ENCODE measurements at regions not wholly inside any gene's neighbourhood (a gene's known extent, or its start where the extent isn't known, plus 50 kb on each side); places are given as distances from the start of the nearest gene placed in this dataset.
"Not testable (repeated sequence)": the region's sequence is repeated elsewhere in the genome, so short reads cannot be mapped to it uniquely, and the experiment has no call there.

GRCh38 chr1:208349694-208350330 lies 105.6 kb upstream of the PLXNA2 start:
- DNase-seq = no peak

GRCh38 chr1:208350815-208351214 lies 106.6 kb upstream of the PLXNA2 start:
- DNase-seq = no peak

DNA sequence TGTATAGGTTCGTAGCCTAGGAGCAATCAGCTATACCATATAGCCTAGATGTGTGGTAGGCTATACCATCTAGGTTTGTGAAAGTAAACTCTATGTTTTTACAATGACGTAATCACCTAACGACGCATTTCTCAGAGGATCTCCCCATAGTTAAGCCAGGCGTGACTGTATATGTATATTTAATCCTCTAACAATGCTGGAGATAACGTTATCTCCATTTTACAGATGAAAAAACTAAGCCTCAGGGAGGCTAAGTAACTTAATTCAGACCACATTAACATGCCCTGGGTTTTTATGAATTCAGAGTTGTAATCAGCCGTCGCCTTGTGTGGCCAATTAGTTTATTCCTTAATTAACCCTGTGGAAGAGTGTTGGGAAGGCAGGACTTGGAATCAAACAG lies 107.7 kb upstream of the PLXNA2 start:
- no peak for DNase-seq

DNA sequence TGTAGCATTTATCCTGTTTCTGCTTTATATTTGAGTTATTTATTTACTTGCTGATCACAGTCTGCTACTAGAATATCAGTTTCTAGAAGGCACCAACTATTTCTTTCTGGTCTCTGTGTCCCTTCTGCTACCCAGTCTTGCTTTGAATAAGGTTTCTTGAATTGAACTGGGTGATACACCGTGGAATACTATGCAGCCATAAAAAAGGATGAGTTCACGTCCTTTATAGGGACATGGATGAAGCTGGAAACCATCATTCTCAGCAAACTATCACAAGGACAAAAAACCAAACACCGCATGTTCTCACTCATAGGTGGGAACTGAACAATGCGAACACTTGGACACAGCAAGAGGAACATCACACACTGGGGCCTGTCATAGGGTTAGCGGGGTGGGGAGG lies 109.6 kb upstream of the PLXNA2 start:
- not testable (repeated sequence) for DNase-seq

DNA sequence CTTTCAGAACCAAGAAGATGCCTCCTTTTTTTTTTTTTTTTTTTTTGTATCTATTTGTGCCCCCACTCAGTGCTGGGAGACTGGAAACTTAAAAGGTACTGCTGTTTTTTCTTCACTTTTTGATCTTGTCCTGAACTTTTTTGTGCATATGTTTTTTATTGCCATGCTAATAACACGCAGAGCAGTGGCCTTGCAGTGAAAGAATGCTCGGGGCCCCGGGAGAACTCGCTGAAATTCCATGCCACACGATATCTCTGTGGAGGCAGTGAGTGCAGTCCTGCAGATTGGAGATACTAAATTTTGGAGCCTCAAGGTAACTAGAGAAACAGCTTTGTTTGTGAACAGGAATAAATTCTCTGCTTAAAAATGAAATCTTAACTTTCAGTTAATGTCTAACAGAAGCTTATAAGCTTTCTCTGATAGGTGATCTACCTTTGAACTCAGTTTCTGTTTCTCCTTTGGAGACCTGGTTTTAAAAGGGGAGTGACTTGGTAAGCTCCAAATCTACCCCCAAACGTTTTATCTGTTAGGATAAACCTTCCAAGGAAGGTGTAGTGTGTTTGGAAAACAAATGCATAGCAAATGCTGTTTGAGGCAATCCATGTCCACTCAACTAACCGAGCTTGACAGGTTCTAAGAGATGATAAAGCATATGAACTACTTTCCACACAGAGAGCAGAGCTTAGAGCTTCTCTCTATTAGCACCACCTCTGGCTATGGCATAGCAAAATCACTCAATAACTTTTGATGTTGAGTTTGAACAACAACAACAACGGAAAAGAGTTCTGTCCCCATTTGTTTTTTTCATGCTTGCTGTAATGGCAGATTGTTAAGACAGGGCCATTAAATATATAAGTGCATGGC lies 113.7 kb upstream of the PLXNA2 start:
- DNase-seq = no peak

GRCh38 chr1:208358651-208359050 lies 114.5 kb upstream of the PLXNA2 start:
- no peak for DNase-seq

GRCh38 chr1:208362011-208362410 lies 117.8 kb upstream of the PLXNA2 start:
- DNase-seq = no peak

DNA sequence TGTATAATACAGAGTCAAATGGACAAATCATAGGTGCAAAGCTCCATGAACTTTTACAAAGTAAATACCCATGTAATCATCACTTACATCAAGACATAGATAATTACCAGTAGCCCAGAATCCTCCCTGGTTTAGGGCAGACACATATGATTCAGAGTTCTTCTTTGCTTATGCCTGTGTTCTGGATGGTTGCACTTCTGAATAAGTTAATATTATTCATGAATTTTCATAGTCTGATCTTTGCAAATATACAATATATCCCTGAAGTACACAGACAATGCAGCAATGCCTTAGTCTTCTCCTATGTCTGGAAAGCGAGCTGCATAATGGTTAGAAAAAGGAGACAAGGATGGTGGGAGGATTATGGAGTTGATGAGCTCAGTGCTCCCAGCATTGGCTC lies 122.4 kb upstream of the PLXNA2 start:
- no peak for DNase-seq

DNA sequence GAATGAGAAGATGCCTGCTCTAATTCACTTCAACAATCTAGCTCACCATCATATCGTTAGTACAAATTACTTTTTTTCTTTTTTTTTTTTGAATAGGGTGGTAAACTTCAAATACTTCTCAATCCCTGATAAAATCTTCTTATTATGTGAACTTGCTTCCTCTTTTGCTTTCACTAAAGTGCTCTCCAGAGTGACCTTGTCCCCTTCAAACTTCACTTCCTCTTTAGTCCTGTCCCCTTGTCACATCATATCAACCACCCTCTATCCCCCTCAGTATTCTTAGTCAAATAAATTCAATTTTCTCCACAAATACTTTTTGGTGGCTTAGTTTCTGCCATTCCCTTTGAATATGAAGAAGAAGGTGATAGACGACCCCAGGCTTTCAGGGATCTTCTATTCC lies 124.9 kb upstream of the PLXNA2 start:
- DNase-seq = no peak

DNA sequence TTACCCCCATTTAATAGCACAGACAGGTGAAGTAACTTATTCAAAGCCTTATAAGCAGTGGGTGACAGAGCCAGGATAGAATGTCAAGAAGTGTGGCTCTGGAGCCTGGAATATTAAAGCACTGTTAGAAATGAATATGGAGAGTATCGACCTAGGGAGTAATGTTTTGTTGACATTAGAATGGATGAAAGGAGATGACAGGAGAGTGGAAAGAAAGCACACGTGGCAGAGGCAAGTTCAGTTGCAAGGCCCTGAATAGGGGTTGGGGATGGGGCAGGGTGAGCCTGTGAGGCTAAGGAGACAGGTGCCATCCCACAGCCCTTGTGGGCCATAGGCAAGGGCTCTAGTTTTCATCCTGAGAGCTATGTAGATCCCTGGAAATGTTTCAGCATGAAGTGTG lies 125.5 kb upstream of the PLXNA2 start:
- DNase-seq = no peak

GRCh38 chr1:208374391-208374941 lies 130.3 kb upstream of the PLXNA2 start:
- DNase-seq = no peak

GRCh38 chr1:208381481-208381880 lies 137.3 kb upstream of the PLXNA2 start:
- DNase-seq = no peak

- DNase-seq = no peak
Measured at GRCh38 chr1:208387908-208388811, 144.0 kb upstream of the PLXNA2 start.

DNA sequence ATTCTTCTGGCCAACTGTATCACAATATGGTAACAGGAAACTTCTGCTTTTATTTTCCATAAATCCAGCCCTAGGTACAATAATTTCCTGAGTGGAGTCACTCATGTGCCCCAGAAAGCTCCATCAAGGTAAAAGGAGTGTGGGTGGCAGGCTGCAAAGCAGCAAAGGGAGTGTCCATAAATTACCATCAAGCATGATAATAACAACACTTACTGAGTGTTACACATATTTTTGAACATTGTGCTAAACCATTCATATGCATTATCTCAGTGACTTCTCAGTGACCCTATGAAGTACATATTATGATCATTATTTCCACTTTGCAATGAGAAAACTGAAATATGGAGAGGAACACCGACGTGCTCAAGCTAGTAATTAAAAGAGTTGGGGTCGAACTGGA lies 149.2 kb upstream of the PLXNA2 start:
- no peak for DNase-seq

GRCh38 chr1:208393826-208394225 lies 149.6 kb upstream of the PLXNA2 start:
- DNase-seq = no peak

DNA sequence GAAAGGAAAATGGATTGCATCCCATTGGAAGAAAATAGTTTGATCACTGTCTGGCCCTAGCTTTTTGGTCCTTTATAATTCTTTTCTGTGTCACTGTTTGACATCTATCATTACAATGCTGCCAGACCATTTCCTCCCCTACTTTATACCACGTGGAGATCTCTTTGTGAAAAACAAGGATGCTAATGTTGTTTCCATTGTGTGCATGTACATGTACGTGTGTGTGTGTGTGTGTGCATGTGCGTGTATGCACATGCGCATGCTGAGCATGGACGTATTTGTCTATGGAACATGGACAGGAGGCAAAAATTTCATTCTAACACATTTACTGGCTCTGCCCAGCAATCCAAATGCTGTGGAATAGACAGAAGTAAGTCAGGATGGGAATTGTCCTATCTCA lies 153.1 kb upstream of the PLXNA2 start:
- no peak for DNase-seq

GRCh38 chr1:208405014-208405413 lies 160.8 kb upstream of the PLXNA2 start:
- DNase-seq = no peak

DNA sequence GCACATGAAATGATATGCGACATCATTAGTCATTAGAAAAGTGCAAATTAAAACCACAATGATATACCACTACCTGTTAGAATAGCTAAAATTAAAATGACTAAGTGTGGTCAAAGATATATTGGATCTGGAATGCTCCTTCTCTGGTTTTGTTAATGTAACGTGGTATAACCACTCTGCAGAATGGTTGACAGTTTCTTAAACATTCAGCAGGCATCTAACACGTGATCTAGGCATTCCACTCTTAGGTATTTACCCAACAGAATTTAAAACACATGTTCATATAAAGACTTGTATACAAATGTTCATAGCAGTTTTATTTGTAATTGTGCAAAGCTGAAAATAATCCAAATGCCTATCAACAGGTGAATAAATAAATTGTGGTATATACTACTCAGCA lies 165.0 kb upstream of the PLXNA2 start:
- no peak for DNase-seq

DNA sequence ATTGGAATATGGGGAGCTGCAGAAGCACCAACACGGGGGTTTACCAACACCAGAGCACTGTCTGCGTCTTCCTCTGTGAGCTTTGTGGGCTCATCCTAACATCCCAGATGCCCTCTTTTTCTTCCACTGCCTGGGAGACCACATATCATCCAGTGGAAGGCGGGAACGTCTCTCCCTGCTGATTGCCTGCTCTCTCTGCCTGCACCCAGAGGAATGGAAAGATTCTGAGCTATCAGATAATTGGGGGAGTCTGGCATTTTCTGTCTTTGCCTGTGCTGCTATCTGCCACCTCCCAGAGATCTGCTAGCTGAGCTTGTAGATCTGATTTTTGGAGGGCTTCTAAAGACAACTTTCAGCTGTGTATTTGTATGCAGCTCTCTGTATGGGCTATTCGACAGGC lies 166.2 kb upstream of the PLXNA2 start:
- no peak for DNase-seq

DNA sequence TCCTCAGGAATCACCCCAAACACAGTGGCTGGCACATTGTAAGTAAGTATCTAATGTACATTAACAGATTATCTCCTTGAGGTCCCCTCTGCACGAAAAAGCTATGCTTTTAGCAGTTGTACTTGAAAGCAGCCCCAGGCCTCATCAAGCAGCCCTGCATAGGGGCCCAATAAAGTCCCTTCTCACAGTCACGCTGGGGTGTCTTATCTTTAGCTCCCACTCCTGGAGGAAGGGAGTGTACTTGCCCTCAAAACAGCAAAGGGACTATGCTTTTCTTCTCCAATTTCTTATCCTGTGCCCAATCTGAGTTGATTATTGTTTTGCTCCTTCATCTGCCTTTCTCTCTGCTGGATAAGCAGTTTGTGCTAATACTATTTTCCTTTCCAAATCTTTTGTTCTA lies 168.8 kb upstream of the PLXNA2 start:
- DNase-seq = no peak

- no peak for DNase-seq
Measured at GRCh38 chr1:208418667-208419066, 174.5 kb upstream of the PLXNA2 start.

DNA sequence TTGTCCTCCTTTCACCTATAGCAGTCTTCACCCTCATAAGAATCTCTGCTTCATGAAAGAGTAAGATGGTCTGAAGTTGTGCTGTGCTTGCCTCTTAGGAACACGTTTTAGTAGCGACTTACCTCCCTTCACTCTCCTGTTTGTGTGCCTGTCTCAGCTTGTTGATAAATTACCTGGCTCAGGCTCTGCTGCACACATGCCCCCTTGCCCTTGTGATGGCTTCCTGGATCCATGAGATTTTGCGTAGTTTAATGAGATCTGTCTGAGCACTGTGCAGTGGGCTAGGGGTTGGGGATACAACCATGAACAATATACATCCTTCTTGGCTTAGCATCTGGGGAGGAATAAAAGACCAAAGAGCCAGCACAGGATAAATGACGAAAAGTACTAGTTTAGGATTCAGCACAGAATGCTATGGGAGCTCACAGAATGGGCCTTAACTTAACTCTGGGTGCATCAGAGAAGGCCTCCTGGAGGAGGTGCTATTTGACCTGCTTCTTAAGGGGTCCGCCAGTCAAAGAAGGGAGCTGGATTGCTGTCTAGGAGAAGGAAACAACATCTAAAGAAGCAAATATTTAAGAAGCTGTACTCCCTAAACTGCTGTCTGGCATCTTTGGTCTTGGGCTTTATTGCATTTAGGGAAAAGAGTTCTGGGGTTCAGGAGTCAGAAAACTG lies 175.7 kb upstream of the PLXNA2 start:
- no peak for DNase-seq

DNA sequence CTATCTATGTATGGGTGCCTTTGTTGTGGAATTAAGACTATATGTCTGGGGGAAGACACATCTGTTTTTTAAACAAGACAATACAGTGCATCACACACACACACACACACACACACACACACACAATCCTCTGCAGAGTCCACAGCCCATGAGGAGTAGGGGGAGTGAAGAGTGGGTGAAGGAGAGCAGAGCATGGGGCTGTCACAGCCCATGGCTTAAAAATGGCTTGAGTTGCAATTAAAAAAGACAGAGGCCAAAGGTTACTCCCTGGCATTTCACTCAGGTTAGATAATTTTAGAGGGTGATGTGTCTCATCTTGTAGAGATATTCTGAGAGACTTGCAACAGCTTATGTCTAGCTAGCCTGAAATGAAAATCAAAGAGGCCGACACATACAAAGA lies 176.5 kb upstream of the PLXNA2 start:
- no peak for DNase-seq
